Mesendoderm (in vitro differentiated cells): ENCODE measurements at regions not wholly inside any gene's neighbourhood (a gene's known extent, or its start where the extent isn't known, plus 50 kb on each side); places are given as distances from the start of the nearest gene placed in this dataset.
"Not testable (repeated sequence)": the region's sequence is repeated elsewhere in the genome, so short reads cannot be mapped to it uniquely, and the experiment has no call there.

Source experiments
- DNase-seq: peaks from one replicate; pipeline ENCODE4 v3.0.0; 2013
- H2AK5ac ChIP-seq: 2 replicates; pipeline ENCODE4 v1.6.1; 2013; ENCODE audit warnings: low read length, inconsistent platforms
- H2BK120ac ChIP-seq: 2 replicates; pipeline ENCODE4 v1.6.1; 2013; ENCODE audit warnings: low read depth, mild to moderate bottlenecking, low read length, moderate library complexity, mixed read lengths
- H2BK15ac ChIP-seq: replicated peaks from 2 replicates; pipeline ENCODE4 v1.6.1; 2013; ENCODE audit warnings: low read depth, mild to moderate bottlenecking, moderate library complexity
- H2BK5ac ChIP-seq: 2 replicates; pipeline ENCODE4 v1.6.1; 2013; ENCODE audit warnings: low read length, inconsistent platforms
- H3K18ac ChIP-seq: 2 replicates; pipeline ENCODE4 v1.6.1; 2013; ENCODE audit warnings: mild to moderate bottlenecking, low read length, mixed read lengths
- H3K23ac ChIP-seq: one replicate; pipeline ENCODE4 v1.6.1; 2013; ENCODE audit warnings: low read length
- H3K27ac ChIP-seq: 2 replicates; pipeline ENCODE4 v1.5.1; 2013; ENCODE audit warnings: low read depth, mild to moderate bottlenecking, inconsistent platforms, low read length, moderate library complexity
- H3K27me3 ChIP-seq: 2 replicates; pipeline ENCODE4 v1.6.1; 2013; ENCODE audit warnings: low read length, control low read depth, mild to moderate bottlenecking, inconsistent platforms; ENCODE audit not compliant: insufficient read depth, poor library complexity
- H3K36me3 ChIP-seq: 2 replicates; pipeline ENCODE4 v1.6.1; 2013; ENCODE audit warnings: low read length, inconsistent platforms; ENCODE audit not compliant: control insufficient read depth, insufficient read depth
- H3K4ac ChIP-seq: one replicate; pipeline ENCODE4 v1.6.1; 2013; ENCODE audit warnings: low read depth, mild to moderate bottlenecking, low read length, moderate library complexity
- H3K4me1 ChIP-seq: 2 replicates; pipeline ENCODE4 v1.6.1; 2013; ENCODE audit warnings: low read depth, low read length, inconsistent platforms; ENCODE audit not compliant: control insufficient read depth
- H3K4me2 ChIP-seq: 2 replicates; pipeline ENCODE4 v1.6.1; 2013; ENCODE audit warnings: low read length
- H3K4me3 ChIP-seq: 2 replicates; pipeline ENCODE4 v1.5.1; 2013; ENCODE audit warnings: mild to moderate bottlenecking, low read length
- H3K56ac ChIP-seq: one replicate; pipeline ENCODE4 v1.6.1; 2013; ENCODE audit warnings: low read length
- H3K79me1 ChIP-seq: 2 replicates; pipeline ENCODE4 v1.6.1; 2013; ENCODE audit warnings: low read length, inconsistent platforms
- H3K79me2 ChIP-seq: 2 replicates; pipeline ENCODE4 v1.6.1; 2013; ENCODE audit warnings: mild to moderate bottlenecking, low read length; ENCODE audit not compliant: control insufficient read depth, insufficient read depth
- H3K9ac ChIP-seq: 2 replicates; pipeline ENCODE4 v1.6.1; 2013; ENCODE audit warnings: low read length, inconsistent platforms
- H4K5ac ChIP-seq: one replicate; pipeline ENCODE4 v1.6.1; 2013; ENCODE audit warnings: low read length
- H4K8ac ChIP-seq: one replicate; pipeline ENCODE4 v1.6.1; 2013; ENCODE audit warnings: low read depth, mild to moderate bottlenecking, control low read depth, low read length, moderate library complexity
- WGBS: extraction: QIAGEN DNeasy Blood & Tissue Kit; methylation state at CpG from one replicate; pipeline ENCODE4 v1.1.7; 2013; ENCODE audit warnings: low lambda C conversion rate, missing lambda C conversion rate; ENCODE audit not compliant: insufficient coverage; ENCODE audit errors: extremely low coverage; 5-methylcytosine and 5-hydroxymethylcytosine counted together

- Histone ChIP-seq H3K4ac (no peak overlapping the region), H3K79me2 (no peaks in the 10 kb centered on the region), H2BK5ac (no peak overlapping the region), H2BK15ac (no peak overlapping the region), H3K9ac (no peak overlapping the region), H4K8ac (no peak overlapping the region), H3K36me3 (no peaks in the 10 kb centered on the region), H3K27me3 (no peaks in the 10 kb centered on the region), H3K4me1 (no peaks in the 10 kb centered on the region), H2BK120ac (no peak overlapping the region), H4K5ac (no peak overlapping the region), H2AK5ac (no peak overlapping the region), H3K56ac (no peak overlapping the region), H3K79me1 (no peaks in the 10 kb centered on the region), H3K27ac (no peak overlapping the region), H3K4me3 (no peak overlapping the region), H3K18ac (no peak overlapping the region), H3K23ac (no peak overlapping the region), H3K4me2 (no peak overlapping the region)
- no CpG with 5 or more reads among the region's 2 CpGs for WGBS
- no peak for DNase-seq
Measured at GRCh38 chrX:46152756-46153155, 392.5 kb downstream of the ZNF674 start.

GRCh38 chrX:46151332-46151731, 393.9 kb downstream of the ZNF674 start:
- not testable (repeated sequence) for H2BK5ac ChIP-seq, H4K8ac ChIP-seq, H3K79me1 ChIP-seq, H3K4me1 ChIP-seq, H3K4me3 ChIP-seq, H3K36me3 ChIP-seq, H3K79me2 ChIP-seq, DNase-seq, H2AK5ac ChIP-seq, H3K56ac ChIP-seq, H4K5ac ChIP-seq, H3K23ac ChIP-seq, H3K27ac ChIP-seq, H3K9ac ChIP-seq, H2BK120ac ChIP-seq, H3K4ac ChIP-seq, H3K18ac ChIP-seq, H2BK15ac ChIP-seq, H3K27me3 ChIP-seq, H3K4me2 ChIP-seq
- WGBS: no CpG with 5 or more reads among the region's 5 CpGs

- Histone ChIP-seq H2BK120ac (no peak overlapping the region), H2BK15ac (no peak overlapping the region), H3K79me2 (no peaks in the 10 kb centered on the region), H3K4me3 (no peak overlapping the region), H3K27me3 (no peaks in the 10 kb centered on the region), H4K5ac (no peak overlapping the region), H3K9ac (no peak overlapping the region), H4K8ac (no peak overlapping the region), H3K27ac (no peak overlapping the region), H3K4me2 (no peak overlapping the region), H2AK5ac (no peak overlapping the region), H3K4me1 (no peaks in the 10 kb centered on the region), H2BK5ac (no peak overlapping the region), H3K56ac (no peak overlapping the region), H3K36me3 (no peaks in the 10 kb centered on the region), H3K18ac (no peak overlapping the region), H3K4ac (no peak overlapping the region), H3K23ac (no peak overlapping the region), H3K79me1 (no peaks in the 10 kb centered on the region)
- DNase-seq: no peak
- WGBS: no CpG with 5 or more reads among the region's 1 CpG
Measured at GRCh38 chrX:46144566-46144965, 400.7 kb downstream of the ZNF674 start.

- no peak overlapping the region for H2BK120ac ChIP-seq
- H2AK5ac ChIP-seq: no peak overlapping the region
- H2BK5ac ChIP-seq: no peak overlapping the region
- H3K4me1 ChIP-seq: no peaks in the 10 kb centered on the region
- no peak overlapping the region for H4K5ac ChIP-seq
- no peak overlapping the region for H3K27ac ChIP-seq
- no peak overlapping the region for H3K4ac ChIP-seq
- no peak overlapping the region for H3K56ac ChIP-seq
- no peak overlapping the region for H3K23ac ChIP-seq
- no peaks in the 10 kb centered on the region for H3K36me3 ChIP-seq
- H2BK15ac ChIP-seq: no peak overlapping the region
- H3K4me2 ChIP-seq: no peak overlapping the region
- H3K4me3 ChIP-seq: no peak overlapping the region
- WGBS: no CpG with 5 or more reads among the region's 2 CpGs
- H3K18ac ChIP-seq: no peak overlapping the region
- no peaks in the 10 kb centered on the region for H3K79me1 ChIP-seq
- H3K9ac ChIP-seq: no peak overlapping the region
- no peak overlapping the region for H4K8ac ChIP-seq
- no peak for DNase-seq
- H3K27me3 ChIP-seq: no peaks in the 10 kb centered on the region
- no peaks in the 10 kb centered on the region for H3K79me2 ChIP-seq
Measured at GRCh38 chrX:46140272-46140671, 404.9 kb downstream of the ZNF674 start.

GRCh38 chrX:46130247-46130646, 415.0 kb downstream of the ZNF674 start:
- Histone ChIP-seq H3K23ac (no peak overlapping the region), H3K4me2 (no peak overlapping the region), H4K8ac (no peak overlapping the region), H2BK5ac (no peak overlapping the region), H3K18ac (no peak overlapping the region), H2BK120ac (no peak overlapping the region), H3K4me3 (no peak overlapping the region), H4K5ac (no peak overlapping the region), H3K4ac (no peak overlapping the region), H3K9ac (no peak overlapping the region), H3K27me3 (no peaks in the 10 kb centered on the region), H3K4me1 (no peaks in the 10 kb centered on the region), H3K79me1 (no peaks in the 10 kb centered on the region), H3K79me2 (no peaks in the 10 kb centered on the region), H2AK5ac (no peak overlapping the region), H3K56ac (no peak overlapping the region), H2BK15ac (no peak overlapping the region), H3K36me3 (no peaks in the 10 kb centered on the region), H3K27ac (no peak overlapping the region)
- no CpG with 5 or more reads among the region's 6 CpGs for WGBS
- DNase-seq: peak; percentile 42

GRCh38 chrX:46125111-46125510, 420.1 kb downstream of the ZNF674 start:
- no CpG with 5 or more reads among the region's 1 CpG for WGBS

More at GRCh38 chrX:46125111-46125510, 420.1 kb downstream of the ZNF674 start:
- Histone ChIP-seq H3K79me1 (no peaks in the 10 kb centered on the region), H3K4me3 (no peak overlapping the region), H3K36me3 (no peaks in the 10 kb centered on the region), H3K79me2 (no peaks in the 10 kb centered on the region), H2AK5ac (no peak overlapping the region), H4K8ac (no peak overlapping the region), H3K27me3 (no peaks in the 10 kb centered on the region), H3K23ac (no peak overlapping the region), H3K4me1 (no peaks in the 10 kb centered on the region), H2BK120ac (no peak overlapping the region), H3K18ac (no peak overlapping the region), H3K4me2 (no peak overlapping the region), H3K9ac (no peak overlapping the region), H4K5ac (no peak overlapping the region), H3K4ac (no peak overlapping the region), H2BK5ac (no peak overlapping the region), H3K27ac (no peak overlapping the region), H3K56ac (no peak overlapping the region), H2BK15ac (no peak overlapping the region)
- no peak for DNase-seq
